ENCODE measurements at regions not wholly inside any gene's neighbourhood (a gene's known extent, or its start where the extent isn't known, plus 50 kb on each side); places are given as distances from the start of the nearest gene placed in this dataset.

GRCh38 chr14:97408503-97408902 is 611.3 kb downstream of the VRK1 start:
- FAIRE-seq (no peak), DNase-seq (ENCODE audit: low spot score) (no peak), ATAC-seq (no peak)
- Histone ChIP-seq H3K4me1 (ENCODE audit: insufficient read depth, low read length) (no peaks in the 10 kb centered on the region), H4K20me1 (ENCODE audit: insufficient read depth, low read length) (no peaks in the 10 kb centered on the region), H3K9me3 (ENCODE audit: low read length) (no peaks in the 10 kb centered on the region), H3K4me3 (replicated peaks in 1 of 3; ENCODE audit: insufficient read depth in 1 of 3, low read depth in 2 of 3, low read length in 3 of 3) (no peak overlapping the region), H3K9ac (ENCODE audit: insufficient read depth, low read depth, low read length) (no peak overlapping the region), H2AFZ (ENCODE audit: low read length) (no peak overlapping the region), H3K27me3 (ENCODE audit: control insufficient read depth in 1 of 2, insufficient read depth in 2 of 2, low read length in 2 of 2) (no peaks in the 10 kb centered on the region; a peak in 1 of 5 replicates), H3K36me3 (replicated peaks in 1 of 2; ENCODE audit: control insufficient read depth in 1 of 2, insufficient read depth in 2 of 2, low read length in 2 of 2) (no peaks in the 10 kb centered on the region), H3K27ac (ENCODE audit: extremely low read length, insufficient read depth, low read length) (no peak overlapping the region), H3K4me2 (ENCODE audit: low read depth, low read length) (no peak overlapping the region), H3K79me2 (ENCODE audit: insufficient read depth, low read length) (no peaks in the 10 kb centered on the region)
- no peak for TF ChIP-seq MTA3 (CRISPR knock-in tag; IDR thresholded peaks at IDR 0.05)
- TF ChIP-seq CEBPZ (IDR thresholded peaks at IDR 0.05; ENCODE audit: low read length) = no peak
- no peak for TF ChIP-seq PAF1 (CRISPR knock-in tag; IDR thresholded peaks at IDR 0.05)
- TF ChIP-seq ATF5 (CRISPR knock-in tag; IDR thresholded peaks at IDR 0.05; ENCODE audit: low read depth) = no peak
- no peak for TF ChIP-seq CREB1 (IDR thresholded peaks at IDR 0.05)
- no peak for TF ChIP-seq CREB1 (CRISPR knock-in tag; IDR thresholded peaks at IDR 0.05)
- TF ChIP-seq ZNF615 (CRISPR knock-in tag; IDR thresholded peaks at IDR 0.05; ENCODE audit: borderline replicate concordance) = no peak
- TF ChIP-seq BCL3 (CRISPR knock-in tag; IDR thresholded peaks at IDR 0.05) = no peak
- TF ChIP-seq RORA (CRISPR knock-in tag; IDR thresholded peaks at IDR 0.05) = no peak
- TF ChIP-seq DRAP1 (CRISPR knock-in tag; IDR thresholded peaks at IDR 0.05) = no peak
- no peak for TF ChIP-seq MAF1 (CRISPR knock-in tag; IDR thresholded peaks at IDR 0.05; ENCODE audit: borderline replicate concordance)
- no peak for TF ChIP-seq PHF5A (CRISPR knock-in tag; IDR thresholded peaks at IDR 0.05; ENCODE audit: low read depth, unreplicated experiment)
- no peak for TF ChIP-seq NCOA5 (CRISPR knock-in tag; IDR thresholded peaks at IDR 0.05)
- no peak for TF ChIP-seq ZNF264 (CRISPR knock-in tag; IDR thresholded peaks at IDR 0.05)
- no peak for TF ChIP-seq CHD4 (IDR thresholded peaks at IDR 0.05; ENCODE audit: borderline replicate concordance, low read length)
- no peak for TF ChIP-seq ZNF296 (CRISPR knock-in tag; conservative IDR thresholded peaks at IDR 0.05)
- intact Hi-C loops (cut with micrococcal nuclease; ENCODE audit: unreplicated experiment) = no loop called here
- BruUV-seq (replicated peaks) = no TSS peak
- WGBS (ENCODE audit: low lambda C conversion rate) = 0% methylated on average over 2 of the region's 2 CpGs
- CTCF ChIA-PET (ENCODE audit: low intra/inter-chr PET ratio, low total read pairs) = no interaction called here
- in situ Hi-C loops (cut with HindIII; ENCODE audit: extremely low pct_ligation_motif_present, low pct_unique_long_range_greater_than_20kb) = no loop called here
- POLR2A ChIA-PET = no interaction called here

All from HepG2 (cell line).